Neural progenitor cell (in vitro differentiated cells): ENCODE measurements at regions not wholly inside any gene's neighbourhood (a gene's known extent, or its start where the extent isn't known, plus 50 kb on each side); places are given as distances from the start of the nearest gene placed in this dataset.

Experiments used
- CTCF ChIP-seq: fragments of 200-600 bp; sonication (generic); IDR thresholded peaks from 2 replicates; pipeline ENCODE4 v1.5.1; 2017; ENCODE audit warnings: antibody characterized with exemption, mild to moderate bottlenecking
- EZH2 ChIP-seq: fragments of 200-600 bp; sonication (generic); IDR thresholded peaks from 2 replicates; pipeline ENCODE4 v1.6.1; 2017; ENCODE audit warnings: antibody characterized with exemption, mild to moderate bottlenecking, moderate library complexity
- EZH2phosphoT487 ChIP-seq: fragments of 200-600 bp; sonication (generic); IDR thresholded peaks from 2 replicates; pipeline ENCODE4 v1.6.1; 2017; ENCODE audit warnings: antibody characterized with exemption

GRCh38 chr1:209461168-209461567, 122.3 kb upstream of the CAMK1G start:
- TF ChIP-seq CTCF (no peak), EZH2phosphoT487 (no peak), EZH2 (no peak)
